H9 (cell line): ENCODE measurements at regions not wholly inside any gene's neighbourhood (a gene's known extent, or its start where the extent isn't known, plus 50 kb on each side); places are given as distances from the start of the nearest gene placed in this dataset.

Experiments used
- DNase-seq: peaks from one replicate; pipeline ENCODE4 v3.0.0-alpha.2; 2017
- H2AFZ ChIP-seq: one replicate; pipeline ENCODE4 v1.6.1; 2013; ENCODE audit warnings: mild to moderate bottlenecking, low read length, control low read depth, moderate library complexity
- H2AK5ac ChIP-seq: 2 replicates; pipeline ENCODE4 v1.6.1; 2013; ENCODE audit warnings: low read length, control low read depth, mixed read lengths; ENCODE audit not compliant: insufficient read length
- H2BK120ac ChIP-seq: one replicate; pipeline ENCODE4 v1.6.1; 2013; ENCODE audit warnings: low read depth, mild to moderate bottlenecking, low read length, control low read depth, inconsistent platforms; ENCODE audit not compliant: poor library complexity, severe bottlenecking
- H2BK12ac ChIP-seq: 2 replicates; pipeline ENCODE4 v1.6.1; 2013; ENCODE audit warnings: low read length, control low read depth, mixed read lengths, low read depth; ENCODE audit not compliant: insufficient read length
- H2BK15ac ChIP-seq: 2 replicates; pipeline ENCODE4 v1.6.1; 2013; ENCODE audit warnings: low read depth, low read length, control low read depth
- H2BK20ac ChIP-seq: one replicate; pipeline ENCODE4 v1.6.1; 2013; ENCODE audit warnings: low read depth, mild to moderate bottlenecking, low read length, control low read depth, inconsistent platforms; ENCODE audit not compliant: poor library complexity, severe bottlenecking
- H2BK5ac ChIP-seq: 2 replicates; pipeline ENCODE4 v1.6.1; 2013; ENCODE audit warnings: low read length, control low read depth, mixed read lengths; ENCODE audit not compliant: insufficient read length
- H3K14ac ChIP-seq: 2 replicates; pipeline ENCODE4 v1.6.1; 2013; ENCODE audit warnings: low read length, control low read depth; ENCODE audit not compliant: insufficient read depth
- H3K18ac ChIP-seq: 2 replicates; pipeline ENCODE4 v1.6.1; 2013; ENCODE audit warnings: low read depth, mild to moderate bottlenecking, mixed read lengths, low read length, control low read depth; ENCODE audit not compliant: insufficient read length
- H3K23ac ChIP-seq: 2 replicates; pipeline ENCODE4 v1.6.1; 2013; ENCODE audit warnings: low read length, control low read depth, mixed read lengths, low read depth; ENCODE audit not compliant: insufficient read length
- H3K23me2 ChIP-seq: 2 replicates; pipeline ENCODE4 v1.6.1; 2013; ENCODE audit warnings: low read depth, mild to moderate bottlenecking, mixed read lengths, low read length, control low read depth; ENCODE audit not compliant: insufficient read length, poor library complexity, severe bottlenecking
- H3K27ac ChIP-seq: 2 replicates; pipeline ENCODE4 v1.5.1; 2013; ENCODE audit warnings: low read length, control low read depth, mixed read lengths, low read depth; ENCODE audit not compliant: insufficient read length
- H3K27me3 ChIP-seq: 2 replicates; pipeline ENCODE4 v1.6.1; 2013; ENCODE audit warnings: low read length, control low read depth, inconsistent platforms; ENCODE audit not compliant: insufficient read depth
- H3K4ac ChIP-seq: 2 replicates; pipeline ENCODE4 v1.6.1; 2013; ENCODE audit warnings: low read depth, mild to moderate bottlenecking, control low read depth, inconsistent platforms, low read length, moderate library complexity
- H3K4me1 ChIP-seq: 2 replicates; pipeline ENCODE4 v1.6.1; 2013; ENCODE audit warnings: low read length, control low read depth, inconsistent platforms; ENCODE audit not compliant: insufficient read depth
- H3K4me2 ChIP-seq: 2 replicates; pipeline ENCODE4 v1.6.1; 2013; ENCODE audit warnings: low read length, control low read depth, mixed read lengths; ENCODE audit not compliant: insufficient read length, insufficient read depth
- H3K56ac ChIP-seq: 2 replicates; pipeline ENCODE4 v1.6.1; 2013; ENCODE audit warnings: low read depth, mild to moderate bottlenecking, mixed read lengths, low read length, control low read depth; ENCODE audit not compliant: insufficient read length
- H3K79me1 ChIP-seq: 2 replicates; pipeline ENCODE4 v1.6.1; 2013; ENCODE audit warnings: low read depth, mild to moderate bottlenecking, moderate library complexity, low read length, control low read depth, inconsistent platforms; ENCODE audit not compliant: insufficient read depth, poor library complexity, severe bottlenecking
- H3K79me2 ChIP-seq: 2 replicates; pipeline ENCODE4 v1.6.1; 2013; ENCODE audit warnings: low read length, control low read depth, inconsistent platforms; ENCODE audit not compliant: insufficient read depth
- H3K9ac ChIP-seq: 2 replicates; pipeline ENCODE4 v1.6.1; 2013; ENCODE audit warnings: low read length, control low read depth, mixed read lengths; ENCODE audit not compliant: insufficient read length; ENCODE audit errors: extremely low read depth
- H3K9me3 ChIP-seq: one replicate; pipeline ENCODE4 v1.6.1; 2013; ENCODE audit warnings: low read depth, low read length, inconsistent platforms; ENCODE audit not compliant: control insufficient read depth
- H3T11ph ChIP-seq: one replicate; pipeline ENCODE4 v1.6.1; 2013; ENCODE audit warnings: mild to moderate bottlenecking, low read length, control low read depth, inconsistent platforms
- H4K20me1 ChIP-seq: one replicate; pipeline ENCODE4 v1.6.1; 2013; ENCODE audit not compliant: control insufficient read depth, insufficient read length, insufficient read depth
- H4K5ac ChIP-seq: 2 replicates; pipeline ENCODE4 v1.6.1; 2013; ENCODE audit warnings: low read depth, mild to moderate bottlenecking, mixed read lengths, low read length, control low read depth; ENCODE audit not compliant: insufficient read length
- H4K8ac ChIP-seq: replicated peaks from 2 replicates; pipeline ENCODE4 v1.6.1; 2013; ENCODE audit warnings: low read length, control low read depth, mixed read lengths, low read depth; ENCODE audit not compliant: insufficient read length
- H4K91ac ChIP-seq: 2 replicates; pipeline ENCODE4 v1.6.1; 2013; ENCODE audit warnings: low read depth, mild to moderate bottlenecking, moderate library complexity, mixed read lengths, low read length, control low read depth; ENCODE audit not compliant: insufficient read length
- H3K27ac Mint-ChIP-seq, 3 experiments: 2 replicates in 2 of 3; 3 replicates in 1 of 3; pipeline ENCODE4 v1.8.0; 2020 to 2021; ENCODE audit warnings: mixed read lengths in 3 of 3, mild to moderate bottlenecking in 1 of 3, moderate library complexity in 1 of 3
- H3K27me3 Mint-ChIP-seq: 2 replicates; pipeline ENCODE4 v1.8.0; 2021; ENCODE audit warnings: low read depth, mild to moderate bottlenecking, moderate library complexity, mixed read lengths
- H3K36me3 Mint-ChIP-seq, 3 experiments: 2 replicates in 2 of 3; 3 replicates in 1 of 3; pipeline ENCODE4 v1.8.0; 2020 to 2021; ENCODE audit warnings: low read depth in 3 of 3, mixed read lengths in 3 of 3; ENCODE audit not compliant: insufficient read depth in 1 of 3
- H3K4me1 Mint-ChIP-seq, 2 experiments: 2 replicates each; pipeline ENCODE4 v1.8.0; 2020; ENCODE audit warnings: mixed read lengths in 2 of 2
- H3K4me3 Mint-ChIP-seq, 2 experiments: 2 replicates in 1 of 2; 3 replicates in 1 of 2; pipeline ENCODE4 v1.8.0; 2020 to 2021; ENCODE audit warnings: mild to moderate bottlenecking in 2 of 2, mixed read lengths in 2 of 2, moderate library complexity in 1 of 2
- H3K9me3 Mint-ChIP-seq, 2 experiments: 2 replicates in 1 of 2; 3 replicates in 1 of 2; pipeline ENCODE4 v1.8.0; 2020; ENCODE audit warnings: mild to moderate bottlenecking in 2 of 2, mixed read lengths in 2 of 2, moderate library complexity in 1 of 2
- CTCF ChIP-seq: fragments of 200-600 bp; sonication (generic); conservative IDR thresholded peaks from 3 replicates; pipeline ENCODE4 v1.8.0; 2021; ENCODE audit warnings: antibody characterized with exemption, mild to moderate bottlenecking
- WGBS: extraction: QIAGEN DNeasy Blood & Tissue Kit; methylation state at CpG from one replicate; pipeline ENCODE4 v1.1.7; 2013; ENCODE audit warnings: missing lambda C conversion rate, low lambda C conversion rate, mixed read lengths; ENCODE audit not compliant: insufficient read length; ENCODE audit errors: extremely low coverage; 5-methylcytosine and 5-hydroxymethylcytosine counted together

- H3K4me3 Mint-ChIP-seq, result no peak overlapping the region
- no peaks in the 10 kb centered on the region for H4K20me1 ChIP-seq
- peaks cover 9% of the 10 kb centered on the region in 2 experiments for H3K9me3 Mint-ChIP-seq
- H3K9ac ChIP-seq, result no peak overlapping the region
- no peak overlapping the region for H2BK120ac ChIP-seq
- H3K18ac ChIP-seq, result no peak overlapping the region
- H4K91ac ChIP-seq, result no peak overlapping the region
- no peak overlapping the region for H2BK5ac ChIP-seq
- H3K27me3 ChIP-seq, result no peaks in the 10 kb centered on the region
- no peak overlapping the region for H3K27ac ChIP-seq
- no peak for TF ChIP-seq CTCF
- no peak overlapping the region for H3K23ac ChIP-seq
- no peak overlapping the region for H3K56ac ChIP-seq
- no peak overlapping the region for H4K8ac ChIP-seq
- H2BK12ac ChIP-seq, result no peak overlapping the region
- no peak overlapping the region for H3K4me2 ChIP-seq
- H3K79me1 ChIP-seq, result no peaks in the 10 kb centered on the region
- H2AFZ ChIP-seq, result no peak overlapping the region
- H4K5ac ChIP-seq, result no peak overlapping the region
- DNase-seq, result no peak
- no peak overlapping the region for H2AK5ac ChIP-seq
- H3K4me1 ChIP-seq, result no peaks in the 10 kb centered on the region
- H3K23me2 ChIP-seq, result no peaks in the 10 kb centered on the region
- peaks cover 0 to 9% (median 5%) of the 10 kb centered on the region in 3 experiments; a peak in 5 of 7 replicates for H3K36me3 Mint-ChIP-seq
- H3K27ac Mint-ChIP-seq, result no peak overlapping the region
- no peaks in the 10 kb centered on the region for H3K9me3 ChIP-seq
- no peaks in the 10 kb centered on the region for H3K79me2 ChIP-seq
- H2BK20ac ChIP-seq, result no peak overlapping the region
- H3K4ac ChIP-seq, result no peak overlapping the region
- no peaks in the 10 kb centered on the region for H3K27me3 Mint-ChIP-seq
- WGBS, result no CpG with 5 or more reads among the region's 3 CpGs
- peaks cover 4 to 7% of the 10 kb centered on the region in 2 experiments; a peak in 3 of 4 replicates for H3K4me1 Mint-ChIP-seq
- no peak overlapping the region for H3T11ph ChIP-seq
- H2BK15ac ChIP-seq, result no peak overlapping the region
- no peak overlapping the region for H3K14ac ChIP-seq
These were observed 233.8 kb downstream of the PIK3R1 start for GRCh38 chr5:68449380-68449779.
